GM18907 (cell line): ENCODE measurements at regions not wholly inside any gene's neighbourhood (a gene's known extent, or its start where the extent isn't known, plus 50 kb on each side); places are given as distances from the start of the nearest gene placed in this dataset.

Experiments
- ATAC-seq: cut with Tn5 transposase; IDR thresholded peaks from one replicate; pipeline ENCODE4 v1.9.1; 2021; ENCODE audit warnings: mild to moderate bottlenecking, moderate library complexity; ENCODE audit not compliant: unreplicated experiment

DNA sequence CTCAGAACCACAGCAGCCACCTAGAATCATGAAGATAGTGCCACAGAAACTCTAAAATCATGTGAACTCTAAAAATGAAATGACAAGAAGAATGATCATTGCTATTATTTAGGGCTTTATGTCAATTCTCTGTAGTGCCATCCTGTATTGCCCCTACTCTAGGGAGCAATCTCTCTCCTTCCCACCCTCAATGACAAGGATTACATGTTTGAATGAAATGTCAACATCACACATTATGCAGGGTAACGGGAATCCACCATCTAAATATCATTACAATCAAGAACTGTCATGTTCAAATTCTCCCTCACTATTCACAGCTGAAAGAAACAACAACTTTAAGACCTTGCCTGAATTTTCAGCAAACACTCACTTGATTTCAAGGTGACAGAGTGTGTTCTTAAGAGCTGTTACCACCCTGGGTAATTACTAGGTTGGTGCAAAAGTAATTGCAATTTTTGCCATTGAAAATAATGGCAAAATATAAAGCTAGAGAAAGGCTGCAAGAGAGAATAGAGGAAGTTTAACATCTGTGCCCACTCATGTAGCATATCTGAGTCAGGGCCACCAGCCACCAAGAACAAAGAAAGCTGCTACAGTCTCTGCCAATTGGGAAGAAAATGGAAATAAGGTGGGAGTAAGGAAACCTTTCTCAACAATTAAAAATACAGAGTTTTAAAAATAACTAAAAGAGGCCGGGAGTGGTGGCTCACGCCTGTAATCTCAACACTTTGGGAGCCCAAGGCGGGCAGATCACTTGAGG is 112.8 kb upstream of the PSMD7 start:
- ATAC-seq, result no peak

DNA sequence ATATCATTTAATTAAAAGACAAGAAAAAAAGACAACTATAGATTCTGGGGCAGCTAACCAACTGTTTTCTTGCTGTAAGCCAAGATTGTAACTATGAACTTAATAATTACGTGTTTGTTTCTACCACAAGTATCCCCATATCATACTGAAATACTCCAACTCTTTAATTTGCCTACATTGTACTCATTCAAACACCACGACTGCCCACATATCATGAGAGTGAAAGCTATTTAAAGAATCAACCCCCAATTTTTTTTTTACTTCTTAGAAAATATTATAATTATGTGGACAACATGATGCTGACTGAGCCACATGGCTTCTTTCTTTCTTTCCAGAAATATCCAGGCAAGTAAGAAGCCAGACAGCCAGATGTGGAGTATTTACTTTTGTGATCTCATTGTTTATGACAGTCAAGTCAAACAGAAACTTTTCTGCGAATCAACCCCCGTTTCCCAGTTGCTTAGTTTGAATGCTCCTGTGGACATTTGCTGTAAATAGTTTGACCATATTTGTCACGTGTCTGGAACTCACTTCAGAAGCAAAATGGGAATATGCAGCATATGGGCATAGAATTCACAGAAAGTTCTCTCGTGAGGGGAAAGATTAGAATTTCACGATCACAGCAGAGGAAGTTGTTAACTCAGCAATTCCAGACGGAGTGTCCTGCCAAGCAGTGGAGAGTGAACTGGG is 126.8 kb upstream of the PSMD7 start:
- no peak for ATAC-seq

DNA sequence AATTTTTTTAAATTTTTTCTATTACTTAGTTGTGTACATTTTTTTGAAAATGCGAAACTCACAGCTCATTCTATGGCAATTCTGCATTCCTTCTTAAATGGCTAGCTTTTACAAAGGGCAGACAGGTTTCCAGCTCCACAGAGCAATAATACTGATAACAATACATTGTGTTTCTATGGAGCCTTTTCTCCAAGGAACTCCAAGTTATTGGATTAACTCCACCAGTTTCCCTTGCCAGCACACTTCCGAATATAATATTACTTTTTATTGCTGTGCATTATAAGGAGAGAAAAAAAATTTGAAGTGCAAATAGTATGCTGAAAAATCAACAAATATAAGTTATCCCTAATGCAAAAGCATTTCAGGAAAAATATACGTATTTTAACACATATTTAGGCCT is 127.5 kb upstream of the PSMD7 start:
- no peak for ATAC-seq

DNA sequence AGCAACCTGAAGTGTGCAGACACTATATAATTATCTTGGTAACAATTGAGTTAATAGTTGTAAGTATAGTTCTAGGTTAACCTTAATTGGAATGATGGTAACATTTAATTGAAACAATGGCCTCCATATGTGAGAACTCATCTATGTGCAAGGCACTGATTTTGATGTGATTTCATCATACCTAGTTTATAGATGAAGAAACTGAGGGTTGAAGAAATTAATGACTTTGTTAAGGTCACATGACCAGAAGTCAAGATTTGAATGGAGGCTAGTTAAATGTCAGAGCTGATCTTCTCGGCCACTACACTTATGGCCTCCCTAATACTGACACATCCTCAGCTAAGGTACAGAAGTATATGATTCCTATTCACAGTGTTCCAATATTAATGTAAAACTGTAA is 128.2 kb upstream of the PSMD7 start:
- no peak for ATAC-seq

DNA sequence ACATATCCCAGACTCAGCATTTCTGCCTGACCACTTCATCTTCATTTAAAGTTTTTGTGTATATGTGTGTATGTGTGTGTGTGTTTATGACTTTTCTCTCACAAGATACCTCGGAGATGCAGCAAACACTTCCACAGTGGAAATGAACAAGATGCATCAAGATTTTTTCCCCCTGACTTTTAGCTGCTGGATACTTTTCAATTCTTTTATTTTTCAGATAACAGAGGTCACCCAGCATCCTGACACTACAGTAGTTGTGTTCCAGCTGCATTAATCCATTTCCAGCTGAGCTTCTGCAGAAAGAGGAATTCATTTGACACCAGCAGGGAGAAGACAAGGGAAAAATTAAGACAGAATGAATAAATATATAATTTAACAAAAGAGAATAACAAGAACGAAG is 130.2 kb upstream of the PSMD7 start:
- ATAC-seq, result no peak

DNA sequence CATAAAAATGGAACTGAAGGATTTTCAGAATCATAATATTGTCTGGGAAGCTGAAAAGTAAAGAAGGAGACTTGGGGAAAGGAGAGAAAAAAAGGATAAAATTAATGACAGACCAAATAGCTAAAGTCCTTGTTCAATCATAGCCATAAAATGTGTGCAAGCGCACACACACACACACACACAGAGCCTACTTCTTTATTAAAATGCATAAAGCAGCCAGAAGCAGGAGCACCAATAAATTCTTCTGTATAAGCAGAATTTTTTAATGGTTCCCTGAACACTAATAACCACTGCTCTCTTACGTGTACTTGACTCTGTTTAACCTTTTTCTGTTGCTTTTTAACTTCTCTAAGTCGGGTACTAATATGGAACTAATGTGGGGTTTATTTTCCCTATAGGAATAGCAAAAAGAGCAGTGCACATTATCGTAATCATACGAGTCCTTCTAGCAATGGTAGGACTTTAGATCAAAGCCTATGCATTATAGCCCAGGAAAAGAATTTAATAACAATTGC is 131.0 kb upstream of the PSMD7 start:
- no peak for ATAC-seq

DNA sequence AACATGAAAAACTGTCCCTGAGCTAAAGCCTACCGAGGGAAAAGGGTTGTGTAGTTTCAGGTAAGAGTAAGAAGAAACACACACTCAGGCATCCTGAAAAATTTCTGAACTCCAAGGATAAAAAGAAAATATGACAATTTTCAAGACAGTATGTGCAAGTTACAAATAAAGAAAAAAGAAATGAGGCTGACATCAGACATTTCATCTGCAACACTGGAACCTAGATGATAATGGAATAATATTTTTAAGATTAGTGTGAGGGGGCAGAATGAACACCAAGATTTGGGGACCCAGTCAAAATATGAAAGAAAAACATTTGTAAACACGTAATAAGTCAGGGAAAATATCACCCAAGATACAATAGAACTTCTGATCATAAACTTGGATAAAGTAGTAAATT is 135.9 kb upstream of the PSMD7 start:
- ATAC-seq, result no peak

DNA sequence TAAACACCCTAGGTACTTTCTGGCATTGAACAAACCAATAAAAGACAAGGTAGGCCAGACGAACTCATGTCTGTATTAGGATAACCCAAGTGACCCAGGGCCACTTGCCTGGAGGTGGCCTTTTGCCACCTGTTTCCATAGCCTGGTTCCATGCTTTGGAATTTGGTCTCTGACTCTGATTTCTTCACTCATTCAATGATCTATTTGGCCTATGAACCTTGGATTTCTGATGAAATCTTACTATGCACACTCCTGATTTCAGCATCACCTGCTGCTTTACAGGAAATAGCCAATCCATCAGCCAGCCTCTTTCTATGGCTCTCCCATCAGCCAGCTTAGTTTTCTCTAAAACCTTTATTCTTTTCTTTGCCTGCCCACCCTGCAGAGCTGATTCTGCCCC is 142.8 kb upstream of the PSMD7 start:
- no peak for ATAC-seq

DNA sequence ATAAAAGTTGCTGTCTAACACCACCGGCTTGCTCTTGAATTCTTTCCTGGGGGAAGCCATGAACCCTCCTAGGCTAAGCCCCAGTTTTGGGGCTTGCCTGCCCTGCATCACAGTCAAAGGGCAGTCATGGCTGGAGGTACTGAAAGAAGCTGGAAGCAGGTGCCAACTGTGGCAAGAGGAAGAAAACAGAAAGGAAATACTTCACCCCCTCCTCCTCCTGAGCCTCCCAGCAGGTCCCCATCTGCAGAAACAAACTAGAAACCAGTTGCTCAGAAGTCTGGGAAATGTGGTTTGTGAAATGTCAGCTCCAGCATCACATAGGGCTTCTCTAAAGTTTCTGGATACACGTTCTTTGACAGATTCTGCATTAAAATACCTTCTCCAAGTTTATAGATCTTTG is 150.0 kb upstream of the PSMD7 start:
- ATAC-seq, result no peak

DNA sequence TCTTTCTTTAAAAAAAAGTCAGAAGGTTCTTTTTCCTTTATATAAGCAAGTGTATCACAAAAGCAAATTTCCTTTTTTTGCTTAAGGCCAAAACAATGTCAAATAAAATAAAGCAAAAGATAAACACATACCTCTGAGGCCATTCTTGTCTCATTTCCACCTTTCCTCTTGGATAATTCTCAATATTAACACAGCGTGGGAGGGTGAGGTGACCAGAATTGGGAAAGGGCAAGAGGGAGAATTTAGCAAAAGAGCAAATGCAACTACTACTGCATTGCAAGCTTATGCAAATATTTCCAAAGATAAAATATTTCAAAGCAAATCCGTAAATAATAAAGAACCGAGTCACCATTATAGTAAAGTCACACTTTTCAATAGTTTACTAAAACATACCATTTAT is 153.4 kb upstream of the PSMD7 start:
- ATAC-seq, result no peak

DNA sequence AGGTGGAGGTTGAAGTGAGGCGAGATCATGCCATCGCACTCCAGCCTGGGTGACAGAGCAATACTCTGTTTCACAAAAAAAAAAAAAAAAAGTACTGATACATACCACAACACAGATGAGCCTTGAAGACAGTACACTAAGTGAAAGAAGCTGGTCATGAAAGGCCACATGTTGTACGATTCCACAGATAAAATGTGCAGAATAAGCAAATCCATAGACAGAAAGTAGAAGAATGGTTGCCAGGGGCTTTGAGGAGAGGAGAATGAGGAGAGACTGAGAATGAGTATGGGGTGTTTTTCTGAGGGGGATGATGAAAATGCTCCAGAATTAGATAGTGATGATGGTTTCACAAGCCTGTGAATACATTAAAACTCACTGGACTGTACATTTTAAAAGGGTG is 155.6 kb upstream of the PSMD7 start:
- ATAC-seq, result no peak

DNA sequence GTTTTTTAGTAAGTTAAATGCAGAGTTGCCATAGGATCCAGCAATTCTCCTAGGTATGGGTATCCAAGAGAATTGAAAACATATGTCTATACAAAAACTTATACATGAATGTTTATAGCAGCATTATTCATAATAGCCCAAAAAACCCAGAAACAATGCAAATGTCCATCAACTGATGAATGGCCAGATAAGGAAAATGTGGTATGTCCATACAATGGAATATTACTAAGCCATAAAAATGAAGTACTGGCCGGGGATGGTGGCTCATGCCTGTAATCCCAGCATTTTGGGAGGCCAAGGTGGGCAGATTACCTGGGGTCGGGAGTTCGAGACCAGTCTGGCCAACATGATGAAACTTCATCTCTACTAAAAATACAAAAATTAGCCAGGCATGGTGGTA is 156.1 kb upstream of the PSMD7 start:
- no peak for ATAC-seq

DNA sequence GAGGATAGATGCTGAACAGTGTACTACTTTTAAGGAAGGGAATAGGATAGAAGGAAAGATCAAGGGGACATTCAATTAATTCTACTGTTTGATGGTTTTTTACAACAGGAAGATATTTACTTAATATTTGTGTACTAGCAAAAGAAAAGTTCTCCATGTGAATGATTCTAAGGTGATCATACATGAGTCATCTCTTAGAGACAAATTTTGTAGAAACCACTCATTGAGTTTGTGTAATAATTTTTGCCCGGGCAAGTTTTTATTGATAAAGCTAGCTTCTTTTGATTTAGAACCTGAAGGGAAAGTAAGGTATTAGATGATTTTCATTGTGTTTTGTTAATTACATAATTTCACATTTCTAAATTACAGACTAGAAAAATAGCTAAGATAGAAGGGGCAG is 172.8 kb upstream of the PSMD7 start:
- ATAC-seq, result no peak

DNA sequence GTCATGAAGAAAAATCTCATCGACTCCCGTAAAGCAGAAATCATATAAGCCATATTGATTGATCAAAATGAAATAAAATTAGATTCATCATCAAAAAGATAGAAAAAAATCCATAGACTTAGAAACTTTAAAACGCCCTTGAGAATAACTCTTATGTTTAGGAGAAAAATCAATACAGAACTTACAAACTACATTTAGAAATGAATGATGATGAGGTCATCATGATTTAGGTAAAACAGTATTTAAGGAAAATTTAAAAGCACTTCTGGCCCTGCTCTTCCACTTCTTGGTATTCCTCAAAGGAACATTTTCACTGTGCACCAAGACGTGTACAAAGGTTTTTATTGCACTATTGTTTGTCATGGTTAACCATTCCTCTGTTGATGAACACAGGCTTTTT is 173.4 kb upstream of the PSMD7 start:
- ATAC-seq, result no peak

DNA sequence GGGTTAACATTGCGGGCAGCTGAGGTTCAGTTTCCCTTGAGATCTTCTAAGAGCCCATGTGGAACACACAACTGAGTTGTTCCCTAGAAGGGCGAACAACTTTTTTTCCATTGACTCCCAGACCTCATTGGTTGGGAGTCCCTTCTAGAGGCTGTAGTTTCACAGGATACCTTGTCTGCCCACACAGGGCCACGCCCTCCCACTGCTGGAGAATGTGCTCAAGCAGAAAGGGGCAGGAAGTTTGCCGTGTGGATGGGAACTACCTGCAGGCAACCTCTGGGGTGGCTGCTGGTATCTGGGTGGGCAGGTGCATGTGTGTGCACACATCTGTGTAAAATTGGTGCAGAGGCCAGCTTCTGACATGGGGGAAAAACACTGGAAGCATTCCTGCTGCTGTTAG is 178.8 kb upstream of the PSMD7 start:
- no peak for ATAC-seq

DNA sequence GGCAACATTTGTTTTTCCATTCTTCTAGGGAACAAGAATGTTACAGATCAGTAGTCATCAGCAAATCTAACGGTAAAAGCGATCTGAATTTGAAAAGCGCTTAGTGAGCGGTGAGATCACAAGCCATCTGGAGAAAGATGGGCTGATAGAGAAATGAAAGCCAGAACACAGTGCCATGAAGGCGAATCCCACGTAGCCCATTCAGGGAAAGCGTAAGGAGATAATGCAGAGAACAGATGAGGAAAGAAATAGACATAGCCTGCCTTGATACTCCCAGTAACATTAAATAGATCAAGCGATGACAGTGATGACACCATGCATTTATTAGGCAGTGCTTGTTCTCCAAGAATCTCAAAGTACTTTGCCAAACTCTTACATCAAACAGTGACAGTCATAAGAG is 183.1 kb upstream of the PSMD7 start:
- no peak for ATAC-seq

DNA sequence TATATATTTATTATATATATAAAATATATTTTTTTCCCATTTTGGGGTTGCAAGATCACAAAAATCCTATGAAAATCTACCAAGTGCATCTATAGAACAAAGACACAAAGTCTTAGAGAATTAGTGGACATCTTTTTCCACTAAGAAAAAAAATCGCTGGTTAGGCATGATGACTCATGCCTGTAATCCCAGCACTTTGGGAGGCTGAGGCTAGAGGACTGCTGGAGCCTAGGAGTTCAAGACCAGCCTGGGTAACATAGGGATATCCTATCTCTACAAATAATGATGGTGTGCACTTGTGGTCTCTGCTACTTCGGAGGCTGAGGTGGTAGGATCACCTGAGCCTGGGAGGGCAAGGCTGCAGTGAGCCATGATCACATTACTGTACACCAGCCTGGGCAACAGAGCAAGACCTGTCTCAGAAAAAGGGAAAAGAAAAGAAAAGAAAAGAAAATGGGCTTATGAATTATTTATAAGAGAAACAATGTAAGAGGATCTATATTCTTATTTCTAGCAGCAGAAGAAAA is 185.1 kb upstream of the PSMD7 start:
- no peak for ATAC-seq

DNA sequence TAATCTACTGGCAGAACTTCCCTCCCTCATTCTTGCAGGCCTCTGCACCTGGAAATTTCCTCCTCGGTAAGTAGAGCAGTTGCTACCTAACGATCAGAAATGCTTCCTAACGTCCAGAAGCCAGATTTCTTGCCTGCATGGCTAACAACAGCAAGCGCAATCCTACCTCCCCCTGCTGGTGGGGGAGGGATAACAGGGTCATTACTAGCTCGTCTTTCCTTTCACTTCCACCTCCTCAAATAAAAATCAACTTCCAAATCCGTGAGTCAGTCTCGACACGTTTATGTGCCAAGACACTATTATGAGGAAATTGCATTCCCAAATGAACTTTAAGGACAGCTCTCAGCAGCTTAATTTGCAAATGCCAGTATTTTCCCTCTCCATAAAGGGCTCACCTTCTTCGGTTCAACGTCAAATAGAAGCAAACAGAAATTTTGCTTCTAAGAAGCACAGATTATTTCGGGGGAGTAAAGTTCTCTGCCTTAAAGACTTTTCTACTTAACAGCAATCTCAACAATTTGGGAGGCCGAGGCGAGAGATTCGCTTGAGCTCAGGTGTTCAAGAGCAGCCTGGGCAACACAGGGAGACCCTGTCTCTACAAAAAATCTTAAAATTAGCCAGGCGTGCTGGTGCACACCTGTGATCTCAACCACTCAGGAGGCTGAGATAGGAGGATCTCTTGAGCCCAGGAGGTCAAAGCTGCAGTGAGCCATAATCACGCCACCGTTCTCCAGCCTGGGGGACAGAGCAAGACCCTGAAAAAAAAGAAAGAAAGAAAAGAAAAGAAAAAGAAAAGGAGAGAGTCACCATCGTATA is 188.6 kb upstream of the PSMD7 start:
- peak; percentile 80 for ATAC-seq

DNA sequence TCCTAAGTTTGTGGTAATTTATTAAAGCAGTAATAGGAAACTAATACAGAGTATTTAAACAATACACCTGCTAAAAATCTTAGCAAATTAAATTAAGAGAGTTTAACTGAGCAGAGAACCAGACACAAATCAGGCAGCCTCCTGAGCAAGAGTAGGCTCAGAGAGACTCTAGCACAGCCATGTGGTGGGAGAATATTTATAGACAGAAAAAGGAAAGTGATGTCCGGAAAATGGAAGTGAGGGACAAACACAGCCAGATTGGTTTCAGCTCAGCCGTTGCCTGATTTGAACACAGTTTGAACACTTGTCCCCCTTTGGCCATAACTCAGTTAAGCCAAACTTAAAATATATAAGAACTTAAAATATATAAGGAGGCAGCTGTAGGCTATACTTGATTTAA is 192.6 kb upstream of the PSMD7 start:
- ATAC-seq, result no peak

DNA sequence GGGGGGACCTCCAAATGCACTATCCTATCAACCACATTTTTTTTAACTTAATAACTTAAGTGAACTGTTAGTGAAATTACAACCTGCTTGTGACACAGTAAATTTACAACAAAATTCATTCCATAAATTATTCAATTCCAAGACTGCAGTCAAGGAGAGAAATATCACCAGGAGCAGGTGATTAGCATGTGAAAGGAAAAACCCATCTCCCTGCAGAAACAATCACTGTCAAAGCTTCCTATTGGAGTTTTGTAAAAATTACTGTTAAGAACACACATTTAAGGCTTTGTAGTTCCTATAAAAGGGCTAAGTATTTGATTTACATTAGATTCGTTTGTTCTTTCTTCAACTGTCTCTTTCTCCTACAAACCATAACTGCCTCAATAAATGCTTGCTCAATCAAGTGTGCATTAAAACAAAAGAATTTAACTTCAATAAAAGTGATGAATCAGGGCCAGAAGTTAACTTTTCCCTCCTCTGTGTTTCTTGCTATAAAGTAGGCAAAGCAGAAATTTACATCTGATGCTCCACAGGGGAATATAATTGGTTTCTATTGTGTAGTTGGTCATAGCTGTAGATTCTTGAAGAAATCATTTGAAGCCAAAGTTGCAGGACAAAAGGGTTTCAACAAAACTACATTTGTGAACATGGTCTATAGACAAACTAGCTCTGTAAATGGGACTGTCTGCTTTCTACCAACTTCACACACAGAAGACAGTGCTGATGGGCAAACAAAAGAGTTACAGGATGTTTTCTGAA is 195.1 kb upstream of the PSMD7 start:
- no peak for ATAC-seq
